MM.1S (cell line): ENCODE measurements at regions not wholly inside any gene's neighbourhood (a gene's known extent, or its start where the extent isn't known, plus 50 kb on each side); places are given as distances from the start of the nearest gene placed in this dataset.

Experiments used
- EZH2phosphoT487 ChIP-seq: fragments of 300-600 bp; sonication (generic); IDR thresholded peaks from 2 replicates; pipeline ENCODE4 v1.6.1; 2018; ENCODE audit warnings: antibody characterized with exemption, low read length
- TF ChIP-seq, protein P1 (sequence below): fragments of 300-600 bp; sonication (generic); IDR thresholded peaks from 2 replicates; pipeline ENCODE4 v1.5.1; 2016; ENCODE audit warnings: antibody characterized with exemption, low read length, mixed read lengths

DNA sequence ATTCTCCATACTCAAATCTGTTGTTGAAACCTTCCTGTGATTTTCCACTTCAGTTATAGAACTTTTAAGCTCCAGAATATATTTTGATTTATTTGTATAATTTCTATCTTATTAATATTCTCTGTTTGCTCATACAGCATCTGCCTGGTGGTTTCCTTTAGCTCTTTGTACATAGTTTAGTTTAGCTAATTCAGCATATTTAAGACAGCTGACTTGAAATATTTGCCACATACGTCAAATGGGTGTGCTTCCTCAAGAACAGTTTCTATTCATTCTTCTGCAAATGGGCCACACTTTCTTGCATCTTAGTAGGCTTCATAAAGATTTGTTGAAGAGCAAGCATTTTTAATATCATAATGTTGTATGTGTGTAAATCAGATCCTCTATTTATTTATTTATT is 101.8 kb downstream of the MAGEC1 start:
- TF ChIP-seq, protein P1, sequence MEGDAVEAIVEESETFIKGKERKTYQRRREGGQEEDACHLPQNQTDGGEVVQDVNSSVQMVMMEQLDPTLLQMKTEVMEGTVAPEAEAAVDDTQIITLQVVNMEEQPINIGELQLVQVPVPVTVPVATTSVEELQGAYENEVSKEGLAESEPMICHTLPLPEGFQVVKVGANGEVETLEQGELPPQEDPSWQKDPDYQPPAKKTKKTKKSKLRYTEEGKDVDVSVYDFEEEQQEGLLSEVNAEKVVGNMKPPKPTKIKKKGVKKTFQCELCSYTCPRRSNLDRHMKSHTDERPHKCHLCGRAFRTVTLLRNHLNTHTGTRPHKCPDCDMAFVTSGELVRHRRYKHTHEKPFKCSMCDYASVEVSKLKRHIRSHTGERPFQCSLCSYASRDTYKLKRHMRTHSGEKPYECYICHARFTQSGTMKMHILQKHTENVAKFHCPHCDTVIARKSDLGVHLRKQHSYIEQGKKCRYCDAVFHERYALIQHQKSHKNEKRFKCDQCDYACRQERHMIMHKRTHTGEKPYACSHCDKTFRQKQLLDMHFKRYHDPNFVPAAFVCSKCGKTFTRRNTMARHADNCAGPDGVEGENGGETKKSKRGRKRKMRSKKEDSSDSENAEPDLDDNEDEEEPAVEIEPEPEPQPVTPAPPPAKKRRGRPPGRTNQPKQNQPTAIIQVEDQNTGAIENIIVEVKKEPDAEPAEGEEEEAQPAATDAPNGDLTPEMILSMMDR, result no peak
- no peak for TF ChIP-seq EZH2phosphoT487
